Heart right ventricle (tissue), 16 donors: ENCODE measurements at regions not wholly inside any gene's neighbourhood (a gene's known extent, or its start where the extent isn't known, plus 50 kb on each side); places are given as distances from the start of the nearest gene placed in this dataset.

Experiments used
- ATAC-seq, 8 donors: fragments of 200-7000 bp; cut with Tn5 transposase; one replicate each; pipeline ENCODE4 v1.9.1; 2020; ENCODE audit warnings: mild to moderate bottlenecking in 8 of 8, moderate library complexity in 8 of 8, moderate number of reproducible peaks in 1 of 8
- DNase-seq, 2 donors: peaks; one replicate each; pipeline ENCODE4 v3.0.0-alpha.2; 2020
- H3K27ac ChIP-seq, 10 donors: fragments of 200-600 bp; sonication (generic) in 2 of 10; one replicate each; pipeline versions ENCODE4 v1.5.0 to v1.8.0; 2020 to 2022; ENCODE audit warnings: mild to moderate bottlenecking in 3 of 10
- H3K27me3 ChIP-seq, 7 donors: fragments of 200-600 bp; one replicate each; pipeline ENCODE4 v1.8.0; 2021 to 2022; ENCODE audit warnings: mild to moderate bottlenecking in 2 of 7
- H3K36me3 ChIP-seq, 9 donors: fragments of 200-600 bp; sonication (generic) in 1 of 9; one replicate each; pipeline versions ENCODE4 v1.5.0 to v1.8.0; 2020 to 2022; ENCODE audit warnings: mild to moderate bottlenecking in 2 of 9
- H3K4me1 ChIP-seq, 9 donors: fragments of 200-600 bp; sonication (generic) in 1 of 9; one replicate each; pipeline versions ENCODE4 v1.5.0 to v1.8.0; 2020 to 2022; ENCODE audit warnings: mild to moderate bottlenecking in 4 of 9
- H3K4me3 ChIP-seq, 10 donors: fragments of 200-600 bp; sonication (generic) in 2 of 10; one replicate each; pipeline versions ENCODE4 v1.5.0 to v1.8.0; 2020 to 2022; ENCODE audit warnings: mild to moderate bottlenecking in 7 of 10, moderate library complexity in 2 of 10
- H3K9me3 ChIP-seq, 11 donors: fragments of 200-600 bp in 10 of 11; sonication (generic) in 2 of 11; one replicate each; pipeline versions ENCODE4 v1.5.0 to v1.8.0; 2013 to 2022; ENCODE audit warnings: mild to moderate bottlenecking in 2 of 11, control low read depth in 1 of 11, moderate library complexity in 1 of 11
- CTCF ChIP-seq, 9 donors: fragments of 200-600 bp; sonication (generic) in 2 of 9; IDR thresholded peaks; one replicate each; pipeline versions ENCODE4 v1.5.0 to v1.8.0; 2021 to 2022; ENCODE audit warnings: antibody characterized with exemption in 9 of 9, mild to moderate bottlenecking in 5 of 9, moderate library complexity in 1 of 9
- WGBS, 2 donors: extraction: QIAGEN DNeasy Blood & Tissue Kit; methylation state at CpG; one replicate each; pipeline ENCODE4 v1.1.7; 2013; ENCODE audit warnings: inconsistent platforms in 1 of 2; 5-methylcytosine and 5-hydroxymethylcytosine counted together
- intact Hi-C, 10 donors: fragments of 100-400 bp; cut with DNase I; formaldehyde crosslinking; loops; one replicate each; pipeline versions ENCODE4 v1.11.1 to v1.14.2; 2022
- donor health status: Arrhythmogenic right ventricular cardiomyopathy.
- donor health status: ischemic (EF 13 %, LVEDD 7.1; RV severe dilation, severe dysfunction).
- donor health status: healthy with polysubstance abuse.
- donor health status: DM: no; HTN: yes; CAD: no.
- donor health status: DM: no; HTN: no; CAD: no.
- donor health status: ischemic (EF 25% LVEDD 6.9; RV normal size, moderate dysfunction).
- donor health status: ischemic (EF 25% LVEDD 5.7; RV mildly dilated, moderate dysfunction).
- donor health status: healthy.
- donor health status: DM: yes; HTN: yes; CAD: no.
- donor health status: Ischemic cardiomyopathy.
- donor health status: ischemic (EF 35%, LVEDD 5.7; RV mildly dilated, moderate dysfunction).
- donor health status: nonischemic (EF 11% LVEDD 7.7; RV severe dilation, severe dysfunction).
- donor health status: DM: yes; HTN: yes; CAD: no.
- donor health status: PGD.
- donor health status: ischemic (EF 29% LVEDD 5.4; RV normal size, mild dysfunction).
- donor health status: nonischemic (EF 23%, LVEDD 6.1; RV moderate dilation, normal function).

- 78 to 87% methylated on average over 3 of the region's 3 CpGs for WGBS, 2 donors
- no peaks in the 10 kb centered on the region for H3K27me3 ChIP-seq
- DNase-seq: no peak
- no peak for TF ChIP-seq CTCF (IDR thresholded peaks at IDR 0.05)
- no peak overlapping the region for H3K27ac ChIP-seq
- no peaks in the 10 kb centered on the region for H3K36me3 ChIP-seq
- no peaks in the 10 kb centered on the region for H3K4me1 ChIP-seq
- intact Hi-C loops: no loop called here
- H3K9me3 ChIP-seq: peaks cover 0 to under 1% (median 0%) of the 10 kb centered on the region in 11 donors
- H3K4me3 ChIP-seq: no peak overlapping the region
- ATAC-seq: no peak
These were observed 106.2 kb upstream of the BRINP3 start for GRCh38 chr1:190583862-190584261.

GRCh38 chr1:190588424-190588823 lies 110.8 kb upstream of the BRINP3 start:
- WGBS, 2 donors: 68 to 77% methylated on average over 1 of the region's 1 CpG
- Histone ChIP-seq H3K27ac (no peak overlapping the region), H3K9me3 (peaks cover 0 to 4% (median 0%) of the 10 kb centered on the region in 11 donors), H3K36me3 (no peaks in the 10 kb centered on the region), H3K4me1 (no peaks in the 10 kb centered on the region), H3K4me3 (no peak overlapping the region), H3K27me3 (no peaks in the 10 kb centered on the region)
- intact Hi-C loops: no loop called here
- no peak for TF ChIP-seq CTCF (IDR thresholded peaks at IDR 0.05)
- DNase-seq (no peak), ATAC-seq (no peak)

GRCh38 chr1:190595438-190595837 lies 117.8 kb upstream of the BRINP3 start:
- Histone ChIP-seq H3K4me3 (no peak overlapping the region), H3K27ac (no peak overlapping the region), H3K36me3 (no peaks in the 10 kb centered on the region), H3K4me1 (no peaks in the 10 kb centered on the region), H3K9me3 (peaks cover 0 to 3% (median 0%) of the 10 kb centered on the region in 11 donors), H3K27me3 (no peaks in the 10 kb centered on the region)
- WGBS, 2 donors: 74 to 82% methylated on average over 2 of the region's 2 CpGs
- TF ChIP-seq CTCF (IDR thresholded peaks at IDR 0.05): no peak
- no peak for ATAC-seq
- intact Hi-C loops: no loop called here
- DNase-seq: no peak

- Histone ChIP-seq H3K36me3 (no peaks in the 10 kb centered on the region), H3K9me3 (peaks cover 0 to 3% (median 0%) of the 10 kb centered on the region in 11 donors), H3K27ac (no peak overlapping the region), H3K4me3 (no peak overlapping the region), H3K27me3 (no peaks in the 10 kb centered on the region), H3K4me1 (no peaks in the 10 kb centered on the region)
- intact Hi-C loops: no loop called here
- ATAC-seq (no peak), DNase-seq (no peak)
- 5 to 7% methylated on average over 1 of the region's 1 CpG for WGBS, 2 donors
- TF ChIP-seq CTCF (IDR thresholded peaks at IDR 0.05): no peak
These were observed 119.6 kb upstream of the BRINP3 start for GRCh38 chr1:190597294-190597693.

DNA sequence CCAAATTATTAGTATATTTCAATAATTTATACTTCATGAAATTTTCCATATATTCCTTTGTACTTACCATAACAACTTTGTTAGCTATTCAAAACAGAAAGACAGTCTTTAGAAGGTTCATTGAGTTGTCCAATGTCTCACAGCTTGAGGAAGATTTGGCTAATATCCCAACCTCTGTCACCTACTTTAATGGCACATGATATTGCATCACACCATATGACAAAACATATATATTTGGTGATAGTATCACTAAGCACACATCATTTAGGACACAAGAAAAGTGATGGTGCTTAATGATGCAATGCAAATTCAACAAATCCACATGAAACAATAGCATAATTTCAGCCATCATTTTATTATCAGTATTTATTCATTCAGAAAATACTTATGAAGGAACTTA lies 122.0 kb upstream of the BRINP3 start:
- ATAC-seq (no peak), DNase-seq (no peak)
- Histone ChIP-seq H3K27me3 (no peaks in the 10 kb centered on the region), H3K36me3 (no peaks in the 10 kb centered on the region), H3K4me3 (no peak overlapping the region), H3K4me1 (no peaks in the 10 kb centered on the region), H3K27ac (no peak overlapping the region), H3K9me3 (peaks cover 0 to 3% (median 0%) of the 10 kb centered on the region in 11 donors)
- intact Hi-C loops: no loop called here
- no peak for TF ChIP-seq CTCF (IDR thresholded peaks at IDR 0.05)
